Psoas muscle (tissue), 7 donors: ENCODE measurements at regions not wholly inside any gene's neighbourhood (a gene's known extent, or its start where the extent isn't known, plus 50 kb on each side); places are given as distances from the start of the nearest gene placed in this dataset.

Experiments
- ATAC-seq, 4 donors: fragments of 200-7000 bp; cut with Tn5 transposase; one replicate each; pipeline ENCODE4 v1.9.1; 2020; ENCODE audit warnings: moderate library complexity in 3 of 4, mild to moderate bottlenecking in 2 of 4
- DNase-seq, 2 donors: peaks; one replicate each; pipeline ENCODE4 v3.0.0-alpha.2; 2020
- H3K27ac ChIP-seq: fragments of 200-600 bp; one replicate; pipeline ENCODE4 v1.8.0; 2022
- H3K27me3 ChIP-seq, 3 donors: fragments of 200-600 bp in 1 of 3; one replicate each; pipeline versions ENCODE4 v1.6.1 to v1.8.0; 2013 to 2022; ENCODE audit warnings: low read length in 2 of 3, mild to moderate bottlenecking in 2 of 3, moderate library complexity in 1 of 3; ENCODE audit not compliant: insufficient read depth in 3 of 3
- H3K36me3 ChIP-seq, 2 donors: fragments of 200-600 bp in 1 of 2; one replicate each; pipeline versions ENCODE4 v1.6.1 to v1.8.0; 2013 to 2022; ENCODE audit warnings: low read depth in 1 of 2, mild to moderate bottlenecking in 1 of 2, moderate library complexity in 1 of 2; ENCODE audit not compliant: insufficient read depth in 1 of 2
- H3K4me1 ChIP-seq: fragments of 200-600 bp; one replicate; pipeline ENCODE4 v1.8.0; 2022
- H3K4me3 ChIP-seq: fragments of 200-600 bp; one replicate; pipeline ENCODE4 v1.8.0; 2022; ENCODE audit warnings: mild to moderate bottlenecking
- H3K9me3 ChIP-seq: fragments of 200-600 bp; one replicate; pipeline ENCODE4 v1.8.0; 2022
- CTCF ChIP-seq: fragments of 200-600 bp; IDR thresholded peaks from one replicate; pipeline ENCODE4 v1.8.0; 2022; ENCODE audit warnings: antibody characterized with exemption
- WGBS, 3 donors: extraction: QIAGEN DNeasy Blood & Tissue Kit; methylation state at CpG; one replicate each; pipeline versions ENCODE4 v1.1.6 to v1.1.7; 2013; 5-methylcytosine and 5-hydroxymethylcytosine counted together
- intact Hi-C, 2 donors: fragments of 100-400 bp; cut with DNase I; formaldehyde crosslinking; loops; one replicate each; pipeline versions ENCODE4 v1.11.0 to v1.14.2; 2022
- donor health status: healthy with polysubstance abuse.
- donor health status: DM: no; HTN: no; CAD: no; lungs with moderate emphysema.
- donor health status: Bipolar disorder and iron deficiency.
- donor health status: healthy.
- donor health status: DM: yes; HTN: yes; CAD: no.
- donor health status: DM: no; HTN: no; CAD: no.
- donor health status: DM: yes; HTN: yes; CAD: no.

- Histone ChIP-seq H3K4me3 (no peak overlapping the region), H3K36me3 (no peaks in the 10 kb centered on the region), H3K4me1 (no peaks in the 10 kb centered on the region), H3K27me3 (no peaks in the 10 kb centered on the region), H3K27ac (no peak overlapping the region), H3K9me3 (no peaks in the 10 kb centered on the region)
- TF ChIP-seq CTCF = no peak
- intact Hi-C loops = no loop called here
- ATAC-seq (no peak), DNase-seq (no peak)
- WGBS, 3 donors = 45 to 51% (median 47%) methylated on average over 4 of the region's 4 CpGs
Measured at GRCh38 chr6:50978380-50979170, 159.9 kb downstream of the TFAP2B start.

- intact Hi-C loops = no loop called here
- Histone ChIP-seq H3K9me3 (no peaks in the 10 kb centered on the region), H3K27ac (no peak overlapping the region), H3K36me3 (no peaks in the 10 kb centered on the region), H3K27me3 (no peaks in the 10 kb centered on the region), H3K4me3 (no peak overlapping the region), H3K4me1 (no peaks in the 10 kb centered on the region)
- no peak for TF ChIP-seq CTCF
- no peak for ATAC-seq
- WGBS, 3 donors = 21 to 39% (median 22%) methylated on average over 2 of the region's 2 CpGs
- DNase-seq = no peak
Measured at GRCh38 chr6:50979171-50979525, 160.5 kb downstream of the TFAP2B start.

- 65 to 70% (median 67%) methylated on average over 3 of the region's 3 CpGs for WGBS, 3 donors
Measured at GRCh38 chr6:50984135-50984534, 165.5 kb downstream of the TFAP2B start.

GRCh38 chr6:50986319-50986718 is 167.6 kb downstream of the TFAP2B start:
- no peak overlapping the region for H3K27ac ChIP-seq
- no peak for TF ChIP-seq CTCF
- ATAC-seq = no peak
- no peaks in the 10 kb centered on the region for H3K4me1 ChIP-seq
- H3K36me3 ChIP-seq = no peaks in the 10 kb centered on the region
- H3K4me3 ChIP-seq = no peak overlapping the region
- DNase-seq = no peak
- intact Hi-C loops = no loop called here
- no peaks in the 10 kb centered on the region for H3K9me3 ChIP-seq
- H3K27me3 ChIP-seq = no peaks in the 10 kb centered on the region

More at GRCh38 chr6:50984135-50984534, 165.5 kb downstream of the TFAP2B start:
- no peak for TF ChIP-seq CTCF
- no peak overlapping the region for H3K27ac ChIP-seq
- intact Hi-C loops = no loop called here
- no peaks in the 10 kb centered on the region for H3K27me3 ChIP-seq
- no peaks in the 10 kb centered on the region for H3K36me3 ChIP-seq
- DNase-seq (no peak), ATAC-seq (no peak)
- H3K4me1 ChIP-seq = no peaks in the 10 kb centered on the region
- H3K9me3 ChIP-seq = no peaks in the 10 kb centered on the region
- no peak overlapping the region for H3K4me3 ChIP-seq

GRCh38 chr6:50989123-50989522 is 170.5 kb downstream of the TFAP2B start:
- Histone ChIP-seq H3K4me3 (no peak overlapping the region), H3K27ac (no peak overlapping the region), H3K9me3 (no peaks in the 10 kb centered on the region), H3K27me3 (no peaks in the 10 kb centered on the region), H3K36me3 (no peaks in the 10 kb centered on the region), H3K4me1 (no peaks in the 10 kb centered on the region)
- no peak for ATAC-seq
- no peak for TF ChIP-seq CTCF
- intact Hi-C loops = no loop called here
- DNase-seq = no peak
